ENCODE measurements at regions not wholly inside any gene's neighbourhood (a gene's known extent, or its start where the extent isn't known, plus 50 kb on each side); places are given as distances from the start of the nearest gene placed in this dataset.

- no peak for TF ChIP-seq CTCF (IDR thresholded peaks at IDR 0.05)
- no peak for TF ChIP-seq POLR2A (IDR thresholded peaks at IDR 0.05; ENCODE audit: low read depth)
- TF ChIP-seq POLR2AphosphoS5 (IDR thresholded peaks at IDR 0.05), result no peak
- TF ChIP-seq EP300 (IDR thresholded peaks at IDR 0.05), result no peak
Observed at GRCh38 chr17:51516924-51517323, 256.6 kb downstream of the UTP18 start.

Data from esophagus muscularis mucosa (tissue), 4 donors.